ENCODE measurements at regions not wholly inside any gene's neighbourhood (a gene's known extent, or its start where the extent isn't known, plus 50 kb on each side); places are given as distances from the start of the nearest gene placed in this dataset.

- H3K36me3 ChIP-seq, result no peaks in the 10 kb centered on the region
- H3K4me3 ChIP-seq, result no peak overlapping the region
- WGBS, result 59% methylated on average over 2 of the region's 2 CpGs
- TF ChIP-seq EP300 (IDR thresholded peaks at IDR 0.05) (no peak), POLR2AphosphoS5 (IDR thresholded peaks at IDR 0.05) (no peak), CTCF (IDR thresholded peaks at IDR 0.05) (no peak), POLR2A (IDR thresholded peaks at IDR 0.05; ENCODE audit: low read depth) (no peak)
- H3K27ac ChIP-seq (replicated peaks in 1 of 4), result no peak overlapping the region
- H3K27me3 ChIP-seq, result no peaks in the 10 kb centered on the region
- H3K9me3 ChIP-seq, result no peaks in the 10 kb centered on the region
- H3K4me1 ChIP-seq, result no peaks in the 10 kb centered on the region
- intact Hi-C loops (cut with DNase I), result no loop called here
- DNase-seq (ENCODE audit: extremely low spot score), result no peak
These were observed 61.6 kb upstream of the UNC5B start for GRCh38 chr10:71150796-71151195.

GRCh38 chr10:71152043-71152442 is 60.3 kb upstream of the UNC5B start:
- Histone ChIP-seq H3K4me3 (no peak overlapping the region), H3K27ac (replicated peaks in 1 of 4) (no peak overlapping the region), H3K36me3 (no peaks in the 10 kb centered on the region), H3K4me1 (no peaks in the 10 kb centered on the region), H3K27me3 (no peaks in the 10 kb centered on the region), H3K9me3 (no peaks in the 10 kb centered on the region)
- WGBS, result 68% methylated on average over 2 of the region's 2 CpGs
- no peak for DNase-seq (ENCODE audit: extremely low spot score)
- intact Hi-C loops (cut with DNase I), result no loop called here
- TF ChIP-seq EP300 (IDR thresholded peaks at IDR 0.05) (no peak), POLR2AphosphoS5 (IDR thresholded peaks at IDR 0.05) (no peak), POLR2A (IDR thresholded peaks at IDR 0.05; ENCODE audit: low read depth) (no peak), CTCF (IDR thresholded peaks at IDR 0.05) (no peak)

- no peaks in the 10 kb centered on the region for H3K4me1 ChIP-seq
These were observed 55.9 kb upstream of the UNC5B start for GRCh38 chr10:71156436-71156835.

GRCh38 chr10:71157435-71157834 is 54.9 kb upstream of the UNC5B start:
- DNase-seq (ENCODE audit: extremely low spot score), result no peak
- intact Hi-C loops (cut with DNase I), result no loop called here
- Histone ChIP-seq H3K4me3 (no peak overlapping the region), H3K36me3 (no peaks in the 10 kb centered on the region), H3K27ac (replicated peaks in 1 of 4) (no peak overlapping the region), H3K27me3 (no peaks in the 10 kb centered on the region), H3K9me3 (no peaks in the 10 kb centered on the region), H3K4me1 (no peaks in the 10 kb centered on the region)
- 83% methylated on average over 1 of the region's 1 CpG for WGBS
- TF ChIP-seq POLR2AphosphoS5 (IDR thresholded peaks at IDR 0.05) (no peak), POLR2A (IDR thresholded peaks at IDR 0.05; ENCODE audit: low read depth) (no peak), EP300 (IDR thresholded peaks at IDR 0.05) (no peak), CTCF (IDR thresholded peaks at IDR 0.05) (no peak)

More at GRCh38 chr10:71156436-71156835, 55.9 kb upstream of the UNC5B start:
- no peak overlapping the region for H3K4me3 ChIP-seq
- no peaks in the 10 kb centered on the region for H3K36me3 ChIP-seq
- H3K27me3 ChIP-seq, result no peaks in the 10 kb centered on the region
- DNase-seq (ENCODE audit: extremely low spot score), result no peak
- TF ChIP-seq CTCF (IDR thresholded peaks at IDR 0.05) (no peak), EP300 (IDR thresholded peaks at IDR 0.05) (no peak), POLR2A (IDR thresholded peaks at IDR 0.05; ENCODE audit: low read depth) (no peak), POLR2AphosphoS5 (IDR thresholded peaks at IDR 0.05) (no peak)
- H3K27ac ChIP-seq (replicated peaks in 1 of 4), result no peak overlapping the region
- H3K9me3 ChIP-seq, result no peaks in the 10 kb centered on the region
- intact Hi-C loops (cut with DNase I), result no loop called here
- WGBS, result 49% methylated on average over 2 of the region's 2 CpGs

GRCh38 chr10:71158251-71158650 is 54.1 kb upstream of the UNC5B start:
- no peak for DNase-seq (ENCODE audit: extremely low spot score)
- TF ChIP-seq EP300 (IDR thresholded peaks at IDR 0.05) (no peak), CTCF (IDR thresholded peaks at IDR 0.05) (no peak), POLR2AphosphoS5 (IDR thresholded peaks at IDR 0.05) (no peak), POLR2A (IDR thresholded peaks at IDR 0.05; ENCODE audit: low read depth) (no peak)
- intact Hi-C loops (cut with DNase I), result no loop called here

More at GRCh38 chr10:71158251-71158650, 54.1 kb upstream of the UNC5B start:
- H3K36me3 ChIP-seq, result no peaks in the 10 kb centered on the region
- H3K27me3 ChIP-seq, result no peaks in the 10 kb centered on the region
- no peak overlapping the region for H3K27ac ChIP-seq (replicated peaks in 1 of 4)
- no peaks in the 10 kb centered on the region for H3K4me1 ChIP-seq
- H3K9me3 ChIP-seq, result no peaks in the 10 kb centered on the region
- H3K4me3 ChIP-seq, result no peak overlapping the region
